Vagina (tissue), 2 donors: ENCODE measurements at regions not wholly inside any gene's neighbourhood (a gene's known extent, or its start where the extent isn't known, plus 50 kb on each side); places are given as distances from the start of the nearest gene placed in this dataset.

Source experiments
- DNase-seq, 2 donors: peaks; one replicate each; pipeline ENCODE4 v3.0.0-alpha.2; 2017; ENCODE audit errors: extremely low spot score in 2 of 2
- H3K27ac ChIP-seq: fragments of 200-600 bp; sonication (generic); one replicate; pipeline ENCODE4 v1.5.1; 2019
- H3K27me3 ChIP-seq: fragments of 200-600 bp; sonication (generic); one replicate; pipeline ENCODE4 v1.5.1; 2019
- H3K36me3 ChIP-seq, 2 donors: fragments of 200-600 bp; sonication (generic); one replicate each; pipeline ENCODE4 v1.5.1; 2017 to 2019
- H3K4me1 ChIP-seq: fragments of 200-600 bp; sonication (generic); one replicate; pipeline ENCODE4 v1.5.1; 2019
- H3K4me3 ChIP-seq, 2 donors: fragments of 200-600 bp; sonication (generic); 1 replicate in 1 of 2; 2 replicates in 1 of 2; pipeline ENCODE4 v1.5.1; 2016 to 2019
- H3K9me3 ChIP-seq: fragments of 200-600 bp; sonication (generic); one replicate; pipeline ENCODE4 v1.5.1; 2019
- CTCF ChIP-seq, 3 experiments: fragments of 450-650 bp in 2 of 3; fragments of 200-600 bp in 1 of 3; sonication (generic) in 1 of 3; IDR thresholded peaks; one replicate each; pipeline ENCODE4 v1.5.1; 2017 to 2019; ENCODE audit warnings: antibody characterized with exemption in 3 of 3, mild to moderate bottlenecking in 2 of 3, moderate library complexity in 2 of 3
- POLR2A ChIP-seq, 2 donors: fragments of 450-650 bp; IDR thresholded peaks; one replicate each; pipeline ENCODE4 v1.6.1; 2017; ENCODE audit warnings: antibody characterized with exemption in 2 of 2, mild to moderate bottlenecking in 2 of 2, moderate library complexity in 2 of 2
- POLR2AphosphoS5 ChIP-seq, 2 donors: sonication (generic); formaldehyde crosslinking; IDR thresholded peaks; one replicate each; pipeline ENCODE4 v1.9.0; 2017; ENCODE audit warnings: antibody characterized with exemption in 2 of 2, mild to moderate bottlenecking in 2 of 2, low read depth in 1 of 2; ENCODE audit not compliant: insufficient read depth in 1 of 2
- intact Hi-C: fragments of 100-400 bp; cut with DNase I; formaldehyde crosslinking; loops from one replicate; pipeline ENCODE4 v1.15.1; 2023

- H3K4me1 ChIP-seq, result no peaks in the 10 kb centered on the region
- H3K36me3 ChIP-seq, result no peaks in the 10 kb centered on the region
- no peak for DNase-seq
- H3K4me3 ChIP-seq, result no peak overlapping the region
- TF ChIP-seq POLR2A (IDR thresholded peaks at IDR 0.05), result no peak
- TF ChIP-seq CTCF (IDR thresholded peaks at IDR 0.05), result no peak
- TF ChIP-seq POLR2AphosphoS5 (IDR thresholded peaks at IDR 0.05; ENCODE audit: insufficient read depth in 1 of 2, low read depth in 1 of 2), result no peak
- H3K9me3 ChIP-seq, result no peaks in the 10 kb centered on the region
- no peak overlapping the region for H3K27ac ChIP-seq
- H3K27me3 ChIP-seq, result no peaks in the 10 kb centered on the region
- intact Hi-C loops, result no loop called here
These were observed 160.9 kb upstream of the SLC30A5 start for GRCh38 chr5:68932830-68933434.

GRCh38 chr5:68942169-68942568, 151.6 kb upstream of the SLC30A5 start:
- no peak for DNase-seq
- Histone ChIP-seq H3K27ac (no peak overlapping the region), H3K4me1 (no peaks in the 10 kb centered on the region), H3K4me3 (no peak overlapping the region), H3K36me3 (no peaks in the 10 kb centered on the region), H3K9me3 (no peaks in the 10 kb centered on the region), H3K27me3 (no peaks in the 10 kb centered on the region)
- intact Hi-C loops, result no loop called here
- TF ChIP-seq POLR2A (IDR thresholded peaks at IDR 0.05) (no peak), CTCF (IDR thresholded peaks at IDR 0.05) (no peak), POLR2AphosphoS5 (IDR thresholded peaks at IDR 0.05; ENCODE audit: insufficient read depth in 1 of 2, low read depth in 1 of 2) (no peak)

GRCh38 chr5:68946728-68947127, 147.1 kb upstream of the SLC30A5 start:
- Histone ChIP-seq H3K9me3 (no peaks in the 10 kb centered on the region), H3K4me3 (no peak overlapping the region), H3K4me1 (peaks cover 14% of the 10 kb centered on the region), H3K27ac (no peak overlapping the region), H3K36me3 (no peaks in the 10 kb centered on the region), H3K27me3 (no peaks in the 10 kb centered on the region)
- no peak for DNase-seq
- TF ChIP-seq POLR2A (IDR thresholded peaks at IDR 0.05) (no peak), POLR2AphosphoS5 (IDR thresholded peaks at IDR 0.05; ENCODE audit: insufficient read depth in 1 of 2, low read depth in 1 of 2) (no peak), CTCF (IDR thresholded peaks at IDR 0.05) (no peak)
- intact Hi-C loops, result no loop called here

- intact Hi-C loops, result no loop called here
- Histone ChIP-seq H3K9me3 (no peaks in the 10 kb centered on the region), H3K36me3 (no peaks in the 10 kb centered on the region), H3K4me1 (peaks cover 18% of the 10 kb centered on the region), H3K27ac (no peak overlapping the region), H3K4me3 (no peak overlapping the region), H3K27me3 (no peaks in the 10 kb centered on the region)
- no peak for TF ChIP-seq POLR2AphosphoS5 (IDR thresholded peaks at IDR 0.05; ENCODE audit: insufficient read depth in 1 of 2, low read depth in 1 of 2)
- TF ChIP-seq CTCF (IDR thresholded peaks at IDR 0.05), result no peak
- no peak for TF ChIP-seq POLR2A (IDR thresholded peaks at IDR 0.05)
- DNase-seq, result no peak
These were observed 145.8 kb upstream of the SLC30A5 start for GRCh38 chr5:68947986-68948385.

GRCh38 chr5:68949256-68949655, 144.6 kb upstream of the SLC30A5 start:
- H3K9me3 ChIP-seq, result no peaks in the 10 kb centered on the region
- no peaks in the 10 kb centered on the region for H3K27me3 ChIP-seq
- H3K4me3 ChIP-seq, result no peak overlapping the region
- peaks cover 27% of the 10 kb centered on the region for H3K4me1 ChIP-seq
- no peaks in the 10 kb centered on the region for H3K36me3 ChIP-seq
- DNase-seq, result no peak
- TF ChIP-seq POLR2AphosphoS5 (IDR thresholded peaks at IDR 0.05; ENCODE audit: insufficient read depth in 1 of 2, low read depth in 1 of 2) (no peak), POLR2A (IDR thresholded peaks at IDR 0.05) (no peak), CTCF (IDR thresholded peaks at IDR 0.05) (no peak)
- intact Hi-C loops, result no loop called here
- H3K27ac ChIP-seq, result no peak overlapping the region
